NCI-H774 (cell line): ENCODE measurements at regions not wholly inside any gene's neighbourhood (a gene's known extent, or its start where the extent isn't known, plus 50 kb on each side); places are given as distances from the start of the nearest gene placed in this dataset.

Experiments
- DNase-seq: peaks from one replicate; lab custom pipeline; 2025; lab: John Stamatoyannopoulos, UW

- DNase-seq: no peak
Measured at GRCh38 chr10:125513429-125514182, 169.4 kb downstream of the TEX36 start.

DNA sequence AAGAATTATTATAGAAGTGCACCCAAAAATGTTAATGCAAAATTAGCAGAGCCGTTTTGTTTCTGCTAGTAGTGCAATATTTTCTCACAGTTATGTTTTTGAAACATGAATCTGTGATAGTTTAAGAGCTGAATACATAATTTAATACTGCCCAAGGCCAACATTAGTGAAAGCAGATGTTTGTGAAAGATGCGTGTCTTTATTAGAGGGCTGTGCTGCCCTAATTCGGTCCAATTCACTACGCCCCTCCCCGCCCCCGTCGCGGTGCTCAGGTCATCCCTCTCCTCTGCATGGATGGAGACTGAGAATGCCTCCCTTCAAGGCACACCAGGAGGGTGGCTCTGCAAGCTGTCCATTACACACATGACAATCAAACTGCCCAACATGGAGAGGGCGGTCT lies 172.0 kb downstream of the TEX36 start:
- DNase-seq: no peak

DNA sequence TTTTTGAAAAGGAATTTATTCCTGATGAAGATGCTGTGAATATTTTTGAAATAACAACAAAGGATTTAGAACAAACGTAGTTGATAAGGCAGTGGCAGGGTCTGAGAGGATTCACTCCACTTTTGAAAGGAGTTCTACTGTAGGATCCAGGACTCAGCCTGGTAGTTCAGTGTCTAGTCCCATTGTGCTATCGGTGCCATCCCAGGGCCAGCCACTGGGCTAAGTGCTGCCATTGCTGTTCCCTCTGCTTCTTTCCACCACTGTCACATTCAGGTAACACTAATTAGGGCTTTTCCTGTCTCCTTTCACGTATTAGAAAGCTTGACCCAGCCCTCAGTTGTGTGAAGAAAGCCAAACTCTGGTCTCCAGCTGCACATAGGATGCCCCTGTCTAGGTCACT lies 177.3 kb downstream of the TEX36 start:
- DNase-seq: no peak

DNA sequence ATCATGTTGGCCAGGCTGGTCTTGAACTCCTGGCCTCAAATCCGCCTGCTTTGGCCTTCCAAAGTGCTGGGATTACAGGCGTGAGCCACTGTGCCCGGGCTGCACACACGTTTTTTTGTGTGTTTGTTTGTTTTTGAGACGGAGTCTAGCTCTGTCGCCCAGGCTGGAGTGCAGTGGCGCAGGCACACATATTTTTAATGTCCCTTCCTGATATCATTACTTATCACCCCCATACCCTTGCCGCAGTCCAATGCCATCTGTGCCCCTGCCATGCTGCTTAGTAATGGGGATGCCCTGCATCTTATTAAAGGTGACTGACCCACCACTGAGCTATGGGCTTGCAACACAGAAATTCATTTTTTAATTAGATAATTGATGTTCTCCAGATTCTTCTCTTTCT lies 180.7 kb downstream of the TEX36 start:
- no peak for DNase-seq

- no peak for DNase-seq
Measured at GRCh38 chr10:125495386-125495785, 187.6 kb downstream of the TEX36 start.

DNA sequence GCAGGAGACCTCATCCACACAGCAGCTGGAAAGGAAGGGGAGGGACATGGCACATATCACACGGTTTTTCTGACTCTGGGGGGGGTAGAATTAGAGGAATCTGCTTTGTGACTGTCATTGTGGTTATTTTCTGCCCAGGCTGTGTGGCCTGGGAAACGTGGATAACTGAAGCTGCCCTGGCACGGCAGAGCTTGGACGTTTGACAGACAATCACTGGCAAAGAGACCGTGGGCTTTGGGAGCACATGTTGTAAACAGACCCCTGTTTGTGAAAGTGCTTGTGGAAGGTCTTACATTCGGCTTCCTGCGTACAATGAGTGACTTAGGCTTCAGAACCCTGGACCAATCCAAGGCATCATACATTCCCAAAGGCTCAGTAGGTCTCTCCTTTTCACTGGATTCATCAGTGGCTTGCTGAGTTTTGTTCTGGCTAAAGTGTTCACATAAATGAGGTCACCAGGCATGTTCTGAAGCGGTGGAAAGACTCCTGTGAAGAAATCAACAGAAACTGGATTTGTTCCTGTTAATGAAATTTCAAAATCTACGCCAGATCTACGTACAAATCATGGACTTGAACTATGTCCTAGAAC lies 188.2 kb downstream of the TEX36 start:
- no peak for DNase-seq

- no peak for DNase-seq
Measured at GRCh38 chr10:125491381-125491780, 191.6 kb downstream of the TEX36 start.

DNA sequence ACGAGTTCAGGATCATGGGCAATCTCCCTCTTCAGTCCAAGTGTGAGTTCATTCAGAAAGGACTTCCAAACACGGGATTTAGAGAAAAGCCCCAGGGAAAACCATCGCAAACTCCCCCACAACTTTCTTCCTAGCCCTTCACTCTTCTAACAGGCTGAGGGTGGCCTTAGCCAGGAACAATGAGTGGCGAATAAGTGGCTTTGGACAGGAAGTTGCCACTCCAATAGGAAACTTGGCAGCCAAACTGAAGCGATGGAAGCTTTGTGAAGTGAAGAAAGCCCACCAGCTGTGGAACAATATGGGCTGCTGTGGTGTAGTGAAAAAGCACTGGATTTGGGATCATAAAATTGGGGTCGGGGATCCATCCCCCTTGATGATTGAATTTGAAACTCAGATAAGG lies 193.2 kb downstream of the TEX36 start:
- no peak for DNase-seq

DNA sequence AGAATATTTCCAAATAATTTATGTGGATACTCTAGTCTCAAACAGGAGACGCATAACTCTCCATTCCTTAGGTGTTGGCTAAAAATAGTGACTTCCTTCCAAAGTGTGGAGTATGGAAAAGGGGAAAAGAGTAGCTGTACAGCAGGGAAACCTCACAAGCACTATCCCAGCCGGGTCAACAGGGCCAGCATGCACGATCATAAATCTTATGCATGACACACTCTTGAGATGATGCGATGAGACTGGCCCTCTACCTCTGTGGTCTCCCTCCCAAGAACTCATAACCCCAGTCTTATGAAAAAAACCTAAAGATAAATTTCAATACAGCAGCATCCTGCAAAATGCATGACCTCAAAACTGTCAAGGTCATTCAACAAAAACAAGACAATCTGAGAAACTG lies 197.3 kb downstream of the TEX36 start:
- no peak for DNase-seq

- DNase-seq: no peak
Measured at GRCh38 chr10:125484035-125484732, 198.8 kb downstream of the TEX36 start.

DNA sequence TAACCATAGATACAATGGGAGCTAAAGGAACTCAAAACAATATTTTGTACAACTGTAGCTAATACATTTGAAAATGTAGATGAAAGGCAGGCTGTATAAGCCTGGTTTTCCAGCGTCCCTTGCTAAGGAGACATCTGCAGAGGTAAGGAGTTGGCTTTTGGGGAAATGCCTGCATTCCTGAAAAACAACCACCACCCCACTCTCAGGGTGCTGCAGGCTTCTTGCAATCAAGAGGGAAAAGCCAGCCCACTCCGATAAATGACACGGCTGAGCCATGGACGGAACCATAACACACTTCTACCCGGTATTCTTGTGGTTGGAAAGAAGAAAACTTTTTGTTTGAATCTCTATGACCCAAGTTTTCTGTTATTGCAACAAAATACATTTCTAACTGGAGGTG lies 200.3 kb downstream of the TEX36 start:
- no peak for DNase-seq

DNA sequence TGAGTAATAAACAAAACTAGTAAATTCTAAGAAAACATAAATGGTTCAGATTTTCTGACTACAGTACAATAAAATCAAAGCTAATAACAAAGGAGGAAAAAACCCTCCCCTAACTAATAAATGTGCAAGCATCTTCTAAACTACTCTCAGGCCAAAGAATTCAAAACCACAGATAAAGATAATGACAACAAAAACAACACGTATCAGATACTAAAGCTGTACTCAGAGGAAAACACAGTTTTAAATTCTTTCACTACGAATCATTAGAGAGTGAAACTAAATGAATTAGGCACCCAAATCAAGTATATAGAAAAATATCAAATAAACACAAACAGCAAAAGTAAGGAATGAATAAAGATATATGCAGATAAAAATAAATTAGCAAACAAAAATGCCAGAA lies 200.9 kb downstream of the TEX36 start:
- no peak for DNase-seq

DNA sequence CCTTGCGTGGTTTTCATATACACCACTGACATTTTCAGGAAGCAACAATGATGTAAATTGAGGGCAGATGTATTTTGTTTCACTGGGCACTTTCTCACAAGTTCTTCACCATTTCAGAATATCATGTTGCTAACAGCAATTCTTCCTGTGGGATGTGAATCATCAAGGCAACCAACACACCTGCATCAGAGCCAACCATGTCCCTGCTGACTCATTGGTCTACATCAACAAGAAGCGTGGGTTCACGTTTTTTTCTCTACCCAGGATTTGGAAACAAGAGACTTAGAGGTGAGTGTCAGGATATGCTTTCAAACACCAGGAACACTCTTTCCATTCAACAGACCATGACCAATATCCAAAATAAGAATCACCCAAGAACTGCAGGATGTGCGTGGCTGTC lies 203.9 kb downstream of the TEX36 start:
- no peak for DNase-seq

GRCh38 chr10:125475815-125476214 lies 207.1 kb downstream of the TEX36 start:
- DNase-seq: no peak

DNA sequence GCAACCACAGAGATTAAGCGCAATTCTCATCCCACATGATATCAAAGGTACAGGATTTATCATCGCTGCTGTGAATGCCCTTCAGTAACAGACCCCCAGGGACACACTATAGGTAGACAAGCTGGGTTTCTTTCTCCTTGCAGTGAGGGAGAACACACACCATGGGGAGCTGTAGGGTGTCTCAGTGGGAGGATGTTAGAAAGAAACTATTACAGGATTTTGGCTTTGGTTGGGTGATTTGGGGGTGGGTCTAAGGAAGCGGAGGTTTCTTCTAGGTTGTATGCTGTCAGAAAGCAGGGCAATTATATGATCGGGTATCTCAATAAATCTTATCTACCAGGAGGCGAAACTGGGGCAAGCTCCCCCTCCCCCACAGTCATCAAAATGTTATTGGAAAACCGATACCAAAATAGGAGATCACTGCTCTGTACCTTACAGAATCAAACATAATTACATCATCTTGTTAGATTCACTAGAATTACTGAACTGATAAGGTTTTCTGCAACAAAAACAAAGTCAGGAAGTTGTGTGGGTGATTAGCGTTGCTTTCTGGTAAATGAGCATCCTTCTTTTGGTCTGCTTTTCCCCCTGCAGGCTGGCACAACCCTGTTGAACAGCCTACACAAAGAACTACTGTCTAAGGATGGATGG lies 209.7 kb downstream of the TEX36 start:
- DNase-seq: no peak

DNA sequence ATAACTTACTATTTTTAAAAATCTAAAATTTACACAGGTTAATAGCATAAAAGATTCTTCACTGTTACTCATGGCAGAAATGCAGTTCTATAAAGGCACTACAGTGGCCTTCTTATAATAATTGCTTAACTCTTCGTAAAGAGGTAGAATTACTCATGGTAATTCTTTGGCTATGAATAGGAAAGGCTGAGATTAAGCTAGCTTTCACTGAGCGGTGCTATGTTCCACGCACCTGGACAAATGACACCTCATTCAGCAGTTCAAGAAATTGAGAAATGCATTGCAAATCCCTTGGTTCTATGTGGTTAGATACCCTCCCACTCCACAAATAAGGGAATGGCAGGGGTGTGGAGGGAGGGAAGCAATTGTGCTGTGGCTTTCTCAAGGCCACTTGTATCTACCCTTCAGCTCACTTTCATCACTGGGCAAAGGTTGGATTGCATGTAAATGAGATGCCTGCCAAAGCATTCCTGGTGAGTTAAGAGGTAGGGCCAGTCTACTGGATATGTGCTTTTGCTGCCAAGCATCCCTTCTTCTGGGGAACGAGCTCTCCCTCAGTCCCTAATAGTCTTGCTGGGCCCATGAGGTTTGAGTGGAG lies 210.9 kb downstream of the TEX36 start:
- DNase-seq: no peak

DNA sequence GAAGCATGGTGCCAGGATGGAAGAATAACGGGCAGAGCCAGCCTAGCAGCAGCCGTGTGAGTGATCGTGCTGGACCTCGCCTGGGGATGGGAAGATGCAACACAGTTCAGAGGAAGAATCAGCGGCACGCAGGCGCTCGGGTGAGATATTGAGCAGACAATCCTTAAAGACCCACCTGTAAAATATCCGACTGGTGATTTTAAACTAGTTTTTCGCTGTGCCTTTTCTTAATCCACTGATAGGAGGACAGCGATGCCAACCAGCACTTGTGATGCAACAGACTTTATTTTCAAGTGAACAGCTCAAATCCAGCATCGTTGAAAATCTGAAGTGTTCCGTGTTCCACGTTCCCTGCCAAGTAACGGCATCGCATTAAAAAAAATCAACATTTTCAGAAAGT lies 214.7 kb downstream of the TEX36 start:
- no peak for DNase-seq

GRCh38 chr10:125466685-125467084 lies 216.3 kb downstream of the TEX36 start:
- no peak for DNase-seq

GRCh38 chr10:125462845-125463244 lies 220.1 kb downstream of the TEX36 start:
- DNase-seq: no peak

GRCh38 chr10:125460326-125460725 lies 222.6 kb downstream of the TEX36 start:
- DNase-seq: no peak

DNA sequence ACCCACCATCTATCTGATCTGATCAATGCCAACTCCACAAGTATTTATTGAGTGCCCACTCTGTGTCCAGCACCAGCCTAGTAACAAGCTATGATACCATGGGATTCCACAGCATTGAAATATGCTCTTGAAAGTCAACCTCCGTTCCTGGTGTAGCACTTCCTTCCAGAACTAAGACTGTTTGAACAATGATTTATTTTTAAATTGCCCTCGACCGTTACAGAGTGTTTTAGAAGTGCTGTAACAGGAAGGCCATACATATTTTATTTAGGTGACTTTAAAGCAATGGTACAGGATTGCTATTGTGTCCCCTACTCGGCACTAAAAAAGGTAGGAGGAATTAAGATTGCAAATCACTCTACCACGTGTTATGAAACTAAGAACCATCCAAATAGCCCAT lies 225.6 kb downstream of the TEX36 start:
- DNase-seq: no peak

DNA sequence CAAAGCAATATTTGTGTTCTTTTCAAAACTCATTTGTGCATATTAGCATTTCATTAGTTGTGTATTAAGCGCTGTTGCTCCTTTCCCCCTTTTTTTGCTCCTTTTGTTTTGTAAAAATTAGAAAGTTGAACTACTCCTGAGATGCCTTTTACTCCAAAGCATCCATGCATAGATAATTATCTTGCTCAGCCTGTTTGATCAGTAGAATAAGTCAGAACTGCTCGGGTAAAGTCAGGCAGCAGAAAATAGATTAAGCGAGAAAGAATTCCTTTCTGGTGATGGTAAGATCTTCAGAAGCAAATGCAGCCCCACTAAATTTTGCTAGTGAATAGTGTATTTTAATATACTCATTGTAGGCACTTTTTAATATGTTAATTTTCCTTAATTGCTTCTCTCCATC lies 227.1 kb downstream of the TEX36 start:
- no peak for DNase-seq

DNA sequence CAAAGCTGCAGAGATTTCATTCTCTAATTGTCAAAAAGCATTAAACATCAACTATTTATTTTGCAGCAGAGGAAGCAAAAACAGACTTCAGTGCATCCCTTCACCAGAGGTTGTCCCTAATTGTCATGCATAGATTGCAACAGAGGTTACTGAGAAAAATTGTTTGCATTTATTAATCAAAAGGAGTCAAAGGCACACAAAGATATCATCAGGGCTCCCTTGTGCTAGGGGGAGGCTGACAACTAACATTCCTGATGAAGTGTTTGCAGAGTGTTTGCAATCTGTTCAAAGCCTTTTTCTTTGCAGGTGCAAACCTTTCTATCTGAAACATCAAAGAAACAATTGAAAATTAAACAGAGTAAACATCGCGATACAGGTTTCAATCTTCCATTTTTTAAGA lies 227.5 kb downstream of the TEX36 start:
- DNase-seq: no peak
